ENCODE measurements at regions not wholly inside any gene's neighbourhood (a gene's known extent, or its start where the extent isn't known, plus 50 kb on each side); places are given as distances from the start of the nearest gene placed in this dataset.

GRCh38 chr2:123380370-123380935 is 644.6 kb upstream of the CNTNAP5 start:
- Histone ChIP-seq H3K27me3 (ENCODE audit: control insufficient read depth, insufficient read depth, low read length) (no peaks in the 10 kb centered on the region), H3K27ac (ENCODE audit: insufficient read depth, low read length, poor library complexity, severe bottlenecking) (no peak overlapping the region), H3K36me3 (ENCODE audit: control insufficient read depth, insufficient read depth, low read length) (no peaks in the 10 kb centered on the region), H3K4me3 (ENCODE audit: low read depth, low read length) (no peak overlapping the region), H3K4me1 (ENCODE audit: control insufficient read depth, insufficient read depth, low read length, poor library complexity, severe bottlenecking) (no peaks in the 10 kb centered on the region), H3K9me3 (ENCODE audit: control insufficient read depth in 2 of 2, low read length in 2 of 2) (no peaks in the 10 kb centered on the region)
- DNase-seq (no peak), ATAC-seq (ENCODE audit: low read depth in 2 of 2) (no peak)
- Mint-ChIP-seq H3K27me3 (no peaks in the 10 kb centered on the region), H3K27ac (no peak overlapping the region), H3K36me3 (peaks cover 4% of the 10 kb centered on the region), H3K4me1 (no peaks in the 10 kb centered on the region), H3K4me3 (no peak overlapping the region), H3K9me3 (peaks cover 0 to 24% (median 9%) of the 10 kb centered on the region in 7 donors)

- ATAC-seq (ENCODE audit: low read depth in 2 of 2), result no peak
- H3K4me3 Mint-ChIP-seq, result no peak overlapping the region
Measured at GRCh38 chr2:123415678-123416077, 609.4 kb upstream of the CNTNAP5 start.

GRCh38 chr2:123419976-123420375 is 605.1 kb upstream of the CNTNAP5 start:
- no peaks in the 10 kb centered on the region for H3K9me3 ChIP-seq (ENCODE audit: control insufficient read depth in 2 of 2, low read length in 2 of 2)
- Mint-ChIP-seq H3K9me3 (peaks cover 0 to 26% (median 6%) of the 10 kb centered on the region in 7 donors), H3K36me3 (no peaks in the 10 kb centered on the region), H3K4me3 (no peak overlapping the region), H3K27ac (no peak overlapping the region), H3K27me3 (no peaks in the 10 kb centered on the region), H3K4me1 (no peaks in the 10 kb centered on the region)
- ATAC-seq (ENCODE audit: low read depth in 2 of 2) (no peak), DNase-seq (no peak)
- no peaks in the 10 kb centered on the region for H3K27me3 ChIP-seq (ENCODE audit: control insufficient read depth, insufficient read depth, low read length)
- no peak overlapping the region for H3K4me3 ChIP-seq (ENCODE audit: low read depth, low read length)
- no peaks in the 10 kb centered on the region for H3K4me1 ChIP-seq (ENCODE audit: control insufficient read depth, insufficient read depth, low read length, poor library complexity, severe bottlenecking)
- no peak overlapping the region for H3K27ac ChIP-seq (ENCODE audit: insufficient read depth, low read length, poor library complexity, severe bottlenecking)
- H3K36me3 ChIP-seq (ENCODE audit: control insufficient read depth, insufficient read depth, low read length), result no peaks in the 10 kb centered on the region

More at GRCh38 chr2:123415678-123416077, 609.4 kb upstream of the CNTNAP5 start:
- Mint-ChIP-seq H3K27me3 (no peaks in the 10 kb centered on the region), H3K36me3 (no peaks in the 10 kb centered on the region), H3K4me1 (no peaks in the 10 kb centered on the region), H3K27ac (no peak overlapping the region), H3K9me3 (peaks cover 0 to 34% (median 5%) of the 10 kb centered on the region in 7 donors)
- Histone ChIP-seq H3K27ac (ENCODE audit: insufficient read depth, low read length, poor library complexity, severe bottlenecking) (no peak overlapping the region), H3K9me3 (ENCODE audit: control insufficient read depth in 2 of 2, low read length in 2 of 2) (no peaks in the 10 kb centered on the region), H3K27me3 (ENCODE audit: control insufficient read depth, insufficient read depth, low read length) (no peaks in the 10 kb centered on the region), H3K36me3 (ENCODE audit: control insufficient read depth, insufficient read depth, low read length) (no peaks in the 10 kb centered on the region), H3K4me1 (ENCODE audit: control insufficient read depth, insufficient read depth, low read length, poor library complexity, severe bottlenecking) (no peaks in the 10 kb centered on the region), H3K4me3 (ENCODE audit: low read depth, low read length) (no peak overlapping the region)
- DNase-seq, result no peak

- Mint-ChIP-seq H3K27ac (no peak overlapping the region), H3K9me3 (peaks cover 0 to 26% (median 10%) of the 10 kb centered on the region in 7 donors)
Measured at GRCh38 chr2:123434546-123435395, 590.3 kb upstream of the CNTNAP5 start.

GRCh38 chr2:123438251-123438650 is 586.8 kb upstream of the CNTNAP5 start:
- DNase-seq, result no peak
- H3K27me3 ChIP-seq (ENCODE audit: control insufficient read depth, insufficient read depth, low read length), result no peaks in the 10 kb centered on the region
- peaks cover 0 to 3% of the 10 kb centered on the region in 2 experiments for H3K9me3 ChIP-seq (ENCODE audit: control insufficient read depth in 2 of 2, low read length in 2 of 2)
- no peak overlapping the region for H3K4me3 ChIP-seq (ENCODE audit: low read depth, low read length)
- H3K4me1 ChIP-seq (ENCODE audit: control insufficient read depth, insufficient read depth, low read length, poor library complexity, severe bottlenecking), result no peaks in the 10 kb centered on the region
- H3K36me3 ChIP-seq (ENCODE audit: control insufficient read depth, insufficient read depth, low read length), result no peaks in the 10 kb centered on the region
- Mint-ChIP-seq H3K27ac (no peak overlapping the region), H3K4me3 (no peak overlapping the region), H3K4me1 (no peaks in the 10 kb centered on the region), H3K36me3 (no peaks in the 10 kb centered on the region), H3K27me3 (no peaks in the 10 kb centered on the region), H3K9me3 (peaks cover 4 to 20% (median 8%) of the 10 kb centered on the region in 7 donors)
- H3K27ac ChIP-seq (ENCODE audit: insufficient read depth, low read length, poor library complexity, severe bottlenecking), result no peak overlapping the region
- no peak for ATAC-seq (ENCODE audit: low read depth in 2 of 2)

More at GRCh38 chr2:123434546-123435395, 590.3 kb upstream of the CNTNAP5 start:
- no peak overlapping the region for H3K4me3 Mint-ChIP-seq
- no peak for DNase-seq
- Histone ChIP-seq H3K4me3 (ENCODE audit: low read depth, low read length) (no peak overlapping the region), H3K27me3 (ENCODE audit: control insufficient read depth, insufficient read depth, low read length) (no peaks in the 10 kb centered on the region), H3K9me3 (ENCODE audit: control insufficient read depth in 2 of 2, low read length in 2 of 2) (peaks cover 0 to 3% of the 10 kb centered on the region in 2 experiments), H3K4me1 (ENCODE audit: control insufficient read depth, insufficient read depth, low read length, poor library complexity, severe bottlenecking) (no peaks in the 10 kb centered on the region), H3K36me3 (ENCODE audit: control insufficient read depth, insufficient read depth, low read length) (no peaks in the 10 kb centered on the region), H3K27ac (ENCODE audit: insufficient read depth, low read length, poor library complexity, severe bottlenecking) (no peak overlapping the region)
- H3K36me3 Mint-ChIP-seq, result no peaks in the 10 kb centered on the region
- H3K27me3 Mint-ChIP-seq, result no peaks in the 10 kb centered on the region
- no peaks in the 10 kb centered on the region for H3K4me1 Mint-ChIP-seq
- no peak for ATAC-seq (ENCODE audit: low read depth in 2 of 2)

- Histone ChIP-seq H3K36me3 (ENCODE audit: control insufficient read depth, insufficient read depth, low read length) (no peaks in the 10 kb centered on the region), H3K9me3 (ENCODE audit: control insufficient read depth in 2 of 2, low read length in 2 of 2) (peaks cover 0 to 3% of the 10 kb centered on the region in 2 experiments), H3K27me3 (ENCODE audit: control insufficient read depth, insufficient read depth, low read length) (no peaks in the 10 kb centered on the region), H3K4me3 (ENCODE audit: low read depth, low read length) (no peak overlapping the region), H3K27ac (ENCODE audit: insufficient read depth, low read length, poor library complexity, severe bottlenecking) (no peak overlapping the region), H3K4me1 (ENCODE audit: control insufficient read depth, insufficient read depth, low read length, poor library complexity, severe bottlenecking) (no peaks in the 10 kb centered on the region)
- Mint-ChIP-seq H3K9me3 (peaks cover 4 to 21% (median 8%) of the 10 kb centered on the region in 7 donors), H3K36me3 (no peaks in the 10 kb centered on the region), H3K27ac (no peak overlapping the region), H3K4me1 (no peaks in the 10 kb centered on the region), H3K27me3 (no peaks in the 10 kb centered on the region), H3K4me3 (no peak overlapping the region)
- ATAC-seq (ENCODE audit: low read depth in 2 of 2) (no peak), DNase-seq (no peak)
Measured at GRCh38 chr2:123438675-123439074, 586.4 kb upstream of the CNTNAP5 start.

GRCh38 chr2:123448801-123449200 is 576.3 kb upstream of the CNTNAP5 start:
- Histone ChIP-seq H3K9me3 (ENCODE audit: control insufficient read depth in 2 of 2, low read length in 2 of 2) (peaks cover 0 to 10% of the 10 kb centered on the region in 2 experiments), H3K27ac (ENCODE audit: insufficient read depth, low read length, poor library complexity, severe bottlenecking) (no peak overlapping the region), H3K4me1 (ENCODE audit: control insufficient read depth, insufficient read depth, low read length, poor library complexity, severe bottlenecking) (no peaks in the 10 kb centered on the region), H3K27me3 (ENCODE audit: control insufficient read depth, insufficient read depth, low read length) (no peaks in the 10 kb centered on the region), H3K4me3 (ENCODE audit: low read depth, low read length) (no peak overlapping the region), H3K36me3 (ENCODE audit: control insufficient read depth, insufficient read depth, low read length) (no peaks in the 10 kb centered on the region)
- peaks cover 1 to 36% (median 8%) of the 10 kb centered on the region in 7 donors for H3K9me3 Mint-ChIP-seq
- no peak overlapping the region for H3K4me3 Mint-ChIP-seq
- DNase-seq, result no peak
- no peak overlapping the region for H3K27ac Mint-ChIP-seq
- H3K4me1 Mint-ChIP-seq, result no peaks in the 10 kb centered on the region
- ATAC-seq (ENCODE audit: low read depth in 2 of 2), result no peak
- no peaks in the 10 kb centered on the region for H3K36me3 Mint-ChIP-seq
- no peaks in the 10 kb centered on the region for H3K27me3 Mint-ChIP-seq

All from CD4-positive, CD25-positive, alpha-beta regulatory T cell (primary cell).